HepG2 (cell line): ENCODE measurements at regions not wholly inside any gene's neighbourhood (a gene's known extent, or its start where the extent isn't known, plus 50 kb on each side); places are given as distances from the start of the nearest gene placed in this dataset.

Source experiments
- ATF3 ChIP-seq: sonication (generic); formaldehyde crosslinking; IDR thresholded peaks from 2 replicates; pipeline ENCODE4 v1.4.0; 2020; ENCODE audit warnings: missing genetic modification reagents
- CTCF ChIP-seq: sonication (generic); formaldehyde crosslinking; IDR thresholded peaks from 2 replicates; pipeline ENCODE4 v1.5.0; 2020; ENCODE audit warnings: mild to moderate bottlenecking, missing genetic modification reagents, moderate library complexity
- GTF2F1 ChIP-seq: fragments of 150-350 bp; IDR thresholded peaks from 2 replicates; pipeline ENCODE4 v1.6.1; 2014; ENCODE audit warnings: low read length
- GTF3A ChIP-seq: sonication (generic); formaldehyde crosslinking; conservative IDR thresholded peaks from 2 replicates; pipeline ENCODE4 v1.4.0; 2020; ENCODE audit warnings: mild to moderate bottlenecking, missing genetic modification reagents
- HDAC2 ChIP-seq: sonication (generic); formaldehyde crosslinking; IDR thresholded peaks from 2 replicates; pipeline ENCODE4 v1.4.0; 2020; ENCODE audit warnings: missing genetic modification reagents
- JUNB ChIP-seq: sonication (generic); formaldehyde crosslinking; IDR thresholded peaks from 2 replicates; pipeline ENCODE4 v1.8.0; 2022; ENCODE audit warnings: missing genetic modification reagents, mild to moderate bottlenecking, borderline replicate concordance
- MAZ ChIP-seq, 2 experiments: sonication (generic) in 1 of 2; formaldehyde crosslinking in 1 of 2; IDR thresholded peaks; 2 replicates each; pipeline versions ENCODE4 v1.5.0 to v1.6.1; 2012 to 2020; ENCODE audit warnings: low read depth in 2 of 2, mild to moderate bottlenecking in 2 of 2, borderline replicate concordance in 1 of 2, improper control_type of control experiment in 1 of 2, low read length in 1 of 2, missing genetic modification reagents in 1 of 2, moderate library complexity in 1 of 2
- NONO ChIP-seq, 2 experiments: fragments of 450-650 bp in 1 of 2; sonication (generic) in 1 of 2; formaldehyde crosslinking in 1 of 2; IDR thresholded peaks in 1 of 2; conservative IDR thresholded peaks in 1 of 2; 2 replicates each; pipeline versions ENCODE4 v1.6.1 to v1.8.0; 2017 to 2022; ENCODE audit warnings: mild to moderate bottlenecking in 1 of 2, missing genetic modification reagents in 1 of 2, moderate library complexity in 1 of 2
- POLR2AphosphoS5 ChIP-seq: IDR thresholded peaks from 2 replicates; pipeline ENCODE4 v1.6.1; 2012; ENCODE audit warnings: low read depth, low read length
- RNF2 ChIP-seq: fragments of 450-650 bp; conservative IDR thresholded peaks from 2 replicates; pipeline ENCODE4 v1.6.1; 2016; ENCODE audit warnings: low read depth
- THRA ChIP-seq: sonication (generic); formaldehyde crosslinking; IDR thresholded peaks from 2 replicates; pipeline ENCODE4 v1.4.0; 2020; ENCODE audit warnings: missing genetic modification reagents, borderline replicate concordance
- ZBTB33 ChIP-seq: sonication (generic); formaldehyde crosslinking; IDR thresholded peaks from 2 replicates; pipeline ENCODE4 v1.4.0; 2020; ENCODE audit warnings: missing genetic modification reagents
- ZNF180 ChIP-seq: sonication (generic); formaldehyde crosslinking; IDR thresholded peaks from 2 replicates; pipeline ENCODE4 v1.4.0; 2020; ENCODE audit warnings: low read depth, missing genetic modification reagents, borderline replicate concordance

- no peak for TF ChIP-seq CTCF (CRISPR knock-in tag)
- TF ChIP-seq THRA (CRISPR knock-in tag), result no peak
- TF ChIP-seq POLR2AphosphoS5, result no peak
- TF ChIP-seq ZBTB33, result no peak
- TF ChIP-seq MAZ (IDR thresholded peaks at IDR 0.05; ENCODE audit: borderline replicate concordance, low read depth, low read length), result no peak
- no peak for TF ChIP-seq MAZ (CRISPR knock-in tag; IDR thresholded peaks at IDR 0.05; ENCODE audit: low read depth)
- TF ChIP-seq ZNF180 (CRISPR knock-in tag), result no peak
- TF ChIP-seq GTF2F1, result no peak
- no peak for TF ChIP-seq NONO (IDR thresholded peaks at IDR 0.05)
- TF ChIP-seq NONO (CRISPR knock-in tag; conservative IDR thresholded peaks at IDR 0.05), result no peak
- TF ChIP-seq GTF3A, result no peak
- no peak for TF ChIP-seq JUNB (CRISPR knock-in tag)
- no peak for TF ChIP-seq RNF2
- TF ChIP-seq ATF3 (CRISPR knock-in tag), result no peak
- no peak for TF ChIP-seq HDAC2 (CRISPR knock-in tag)
Measured at GRCh38 chr19:56969156-56969555, 128.6 kb upstream of the PEG3 start.
